Astrocyte (in vitro differentiated cells and primary cell): ENCODE measurements at regions not wholly inside any gene's neighbourhood (a gene's known extent, or its start where the extent isn't known, plus 50 kb on each side); places are given as distances from the start of the nearest gene placed in this dataset.

Experiments used
- DNase-seq: peaks from one replicate; pipeline ENCODE4 v3.0.0-alpha.2; 2010; ENCODE audit warnings: low read depth
- FAIRE-seq: peaks from 2 replicates; lab custom pipeline; 2011; peaks lifted over from hg19 to GRCh38; lab: Jason Lieb, UNC
- H2AFZ ChIP-seq: 2 replicates; pipeline ENCODE4 v1.6.0; 2012; ENCODE audit warnings: low read depth, low read length, inconsistent platforms
- H3K27ac ChIP-seq: 2 replicates; pipeline ENCODE4 v1.5.1; 2011; ENCODE audit warnings: low read depth, low read length, inconsistent platforms
- H3K27me3 ChIP-seq: 2 replicates; pipeline ENCODE4 v1.6.0; 2011; ENCODE audit warnings: low read length, inconsistent platforms; ENCODE audit not compliant: insufficient read depth
- H3K36me3 ChIP-seq: 2 replicates; pipeline ENCODE4 v1.5.1; 2011; ENCODE audit warnings: low read length, inconsistent platforms; ENCODE audit not compliant: insufficient read depth
- H3K4me1 ChIP-seq: 2 replicates; pipeline ENCODE4 v1.5.1; 2011; ENCODE audit warnings: low read length, inconsistent platforms; ENCODE audit not compliant: insufficient read depth
- H3K4me2 ChIP-seq: 2 replicates; pipeline ENCODE4 v1.6.0; 2012; ENCODE audit warnings: low read length, inconsistent platforms
- H3K4me3 ChIP-seq: 2 replicates; pipeline ENCODE4 v1.5.1; 2011; ENCODE audit warnings: low read depth, mild to moderate bottlenecking, low read length, inconsistent platforms; ENCODE audit not compliant: insufficient read depth
- H3K79me2 ChIP-seq: 2 replicates; pipeline ENCODE4 v1.6.0; 2012; ENCODE audit warnings: mild to moderate bottlenecking, low read length, inconsistent platforms; ENCODE audit not compliant: insufficient read depth
- H3K9ac ChIP-seq: 2 replicates; pipeline ENCODE4 v1.6.0; 2012; ENCODE audit warnings: mild to moderate bottlenecking, low read length, inconsistent platforms
- H3K9me3 ChIP-seq: 2 replicates; pipeline ENCODE4 v1.5.1; 2012; ENCODE audit warnings: low read depth, mild to moderate bottlenecking, low read length, inconsistent platforms; ENCODE audit not compliant: insufficient read depth
- H4K20me1 ChIP-seq: 2 replicates; pipeline ENCODE4 v1.6.0; 2012; ENCODE audit warnings: low read length, inconsistent platforms; ENCODE audit not compliant: insufficient read depth
- H3K27ac Mint-ChIP-seq: one replicate; pipeline ENCODE4 v1.8.0; 2021; ENCODE audit warnings: mild to moderate bottlenecking, mixed read lengths; ENCODE audit not compliant: unreplicated experiment
- H3K27me3 Mint-ChIP-seq: one replicate; pipeline ENCODE4 v1.8.0; 2021; ENCODE audit warnings: low read depth, mixed read lengths; ENCODE audit not compliant: unreplicated experiment
- H3K36me3 Mint-ChIP-seq: one replicate; pipeline ENCODE4 v1.8.0; 2021; ENCODE audit warnings: low read depth, mixed read lengths; ENCODE audit not compliant: unreplicated experiment
- H3K4me1 Mint-ChIP-seq: one replicate; pipeline ENCODE4 v1.8.0; 2021; ENCODE audit warnings: low read depth, mixed read lengths; ENCODE audit not compliant: unreplicated experiment
- H3K4me3 Mint-ChIP-seq: one replicate; pipeline ENCODE4 v1.8.0; 2021; ENCODE audit warnings: mild to moderate bottlenecking, moderate library complexity, mixed read lengths; ENCODE audit not compliant: unreplicated experiment
- H3K9me3 Mint-ChIP-seq: one replicate; pipeline ENCODE4 v1.8.0; 2021; ENCODE audit warnings: mild to moderate bottlenecking, mixed read lengths; ENCODE audit not compliant: unreplicated experiment
- CTCF ChIP-seq: IDR thresholded peaks from 2 replicates; pipeline ENCODE4 v1.5.1; 2011; ENCODE audit warnings: low read depth, mild to moderate bottlenecking, inconsistent platforms, low read length, moderate library complexity; ENCODE audit not compliant: insufficient read depth
- EZH2 ChIP-seq: IDR thresholded peaks from 2 replicates; pipeline ENCODE4 v1.6.1; 2012; ENCODE audit warnings: mild to moderate bottlenecking, low read length, inconsistent platforms; ENCODE audit not compliant: insufficient read depth

GRCh38 chr1:103194984-103195383, 86.7 kb upstream of the COL11A1 start:
- H3K4me2 ChIP-seq = no peak overlapping the region
- Mint-ChIP-seq H3K9me3 (no peaks in the 10 kb centered on the region), H3K4me3 (no peak overlapping the region), H3K27ac (no peak overlapping the region), H3K4me1 (peaks cover 48% of the 10 kb centered on the region), H3K27me3 (no peaks in the 10 kb centered on the region), H3K36me3 (no peaks in the 10 kb centered on the region)
- no peaks in the 10 kb centered on the region for H4K20me1 ChIP-seq
- H2AFZ ChIP-seq = no peak overlapping the region
- no peaks in the 10 kb centered on the region for H3K27me3 ChIP-seq
- no peak for TF ChIP-seq CTCF
- no peak for TF ChIP-seq EZH2
- H3K4me3 ChIP-seq = no peak overlapping the region
- no peaks in the 10 kb centered on the region for H3K36me3 ChIP-seq
- H3K9me3 ChIP-seq = no peaks in the 10 kb centered on the region
- no peak for DNase-seq
- FAIRE-seq = no peak
- H3K79me2 ChIP-seq = no peaks in the 10 kb centered on the region
- no peak overlapping the region for H3K9ac ChIP-seq
- H3K4me1 ChIP-seq = peaks cover 4% of the 10 kb centered on the region
- H3K27ac ChIP-seq = no peak overlapping the region

- H3K79me2 ChIP-seq = no peaks in the 10 kb centered on the region
- H3K27me3 ChIP-seq = no peaks in the 10 kb centered on the region
- no peaks in the 10 kb centered on the region for H4K20me1 ChIP-seq
- Mint-ChIP-seq H3K4me3 (peak overlapping the region; percentile 28), H3K4me1 (peaks cover 51% of the 10 kb centered on the region), H3K36me3 (no peaks in the 10 kb centered on the region), H3K27ac (peak overlapping the region; percentile 87), H3K27me3 (no peaks in the 10 kb centered on the region), H3K9me3 (no peaks in the 10 kb centered on the region)
- no peak overlapping the region for H2AFZ ChIP-seq
- H3K9ac ChIP-seq = no peak overlapping the region
- no peaks in the 10 kb centered on the region for H3K36me3 ChIP-seq
- TF ChIP-seq EZH2 (no peak), CTCF (no peak)
- H3K4me1 ChIP-seq = peaks cover 4% of the 10 kb centered on the region
- DNase-seq (peak; percentile 36), FAIRE-seq (no peak)
- peak overlapping the region; percentile 36 for H3K4me2 ChIP-seq
- no peak overlapping the region for H3K4me3 ChIP-seq
- no peaks in the 10 kb centered on the region for H3K9me3 ChIP-seq
- no peak overlapping the region for H3K27ac ChIP-seq
These were observed 85.7 kb upstream of the COL11A1 start for GRCh38 chr1:103194060-103194459.

DNA sequence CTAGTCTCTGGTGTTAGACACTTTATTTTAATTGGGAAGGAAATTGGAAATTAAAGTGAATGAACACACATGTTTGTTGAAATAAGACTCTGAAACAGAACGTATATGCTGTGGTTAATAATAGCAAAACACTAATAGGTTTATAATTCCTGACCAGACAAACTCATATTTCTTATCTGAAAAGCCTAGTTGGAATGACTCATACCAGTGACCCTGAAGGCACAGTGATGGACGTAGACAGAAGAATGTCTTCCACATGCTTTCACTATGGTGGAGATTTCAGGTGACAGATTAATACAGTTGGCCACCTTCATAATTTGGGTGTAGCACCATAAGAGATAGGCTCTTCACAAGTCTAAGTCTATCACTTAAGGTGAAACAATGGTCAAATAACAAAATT, 83.0 kb upstream of the COL11A1 start:
- H3K4me3 Mint-ChIP-seq = no peak overlapping the region
- peak; percentile 31 for DNase-seq
- H3K4me1 Mint-ChIP-seq = peaks cover 40% of the 10 kb centered on the region

More for the DNA sequence above, 83.0 kb upstream of the COL11A1 start:
- Histone ChIP-seq H4K20me1 (no peaks in the 10 kb centered on the region), H3K27me3 (no peaks in the 10 kb centered on the region), H3K27ac (no peak overlapping the region), H3K9ac (no peak overlapping the region), H3K4me3 (no peak overlapping the region), H3K4me2 (no peak overlapping the region), H3K79me2 (no peaks in the 10 kb centered on the region), H2AFZ (no peak overlapping the region), H3K9me3 (no peaks in the 10 kb centered on the region), H3K4me1 (peaks cover 4% of the 10 kb centered on the region), H3K36me3 (no peaks in the 10 kb centered on the region)
- FAIRE-seq = no peak
- H3K27me3 Mint-ChIP-seq = no peaks in the 10 kb centered on the region
- TF ChIP-seq EZH2 (no peak), CTCF (no peak)
- no peaks in the 10 kb centered on the region for H3K9me3 Mint-ChIP-seq
- H3K36me3 Mint-ChIP-seq = no peaks in the 10 kb centered on the region
- no peak overlapping the region for H3K27ac Mint-ChIP-seq
